G401 (cell line): ENCODE measurements at regions not wholly inside any gene's neighbourhood (a gene's known extent, or its start where the extent isn't known, plus 50 kb on each side); places are given as distances from the start of the nearest gene placed in this dataset.
A peak's percentile ranks its signal among the peaks of the same experiment; 100 is the strongest.
"Not testable (repeated sequence)": the region's sequence is repeated elsewhere in the genome, so short reads cannot be mapped to it uniquely, and the experiment has no call there.

Experiments
- DNase-seq: peaks from one replicate; pipeline ENCODE4 v3.0.0-alpha.2; 2015; ENCODE audit warnings: low spot score
- in situ Hi-C: cut with HindIII; loops from 2 replicates; pipeline ENCODE4 v1.10.0; 2016; ENCODE audit warnings: low sequenced_read_pairs, mixed read lengths

- in situ Hi-C loops, result no loop called here
- no peak for DNase-seq
Measured at GRCh38 chr9:124146031-124146561, 111.7 kb upstream of the NEK6 start.

GRCh38 chr9:124149992-124150391, 107.8 kb upstream of the NEK6 start:
- DNase-seq, result no peak
- in situ Hi-C loops, result no loop called here

GRCh38 chr9:124163760-124164255, 93.9 kb upstream of the NEK6 start:
- in situ Hi-C loops, result no loop called here
- DNase-seq, result no peak

GRCh38 chr9:124164811-124165210, 92.9 kb upstream of the NEK6 start:
- in situ Hi-C loops, result no loop called here

GRCh38 chr9:124174433-124174832, 83.3 kb upstream of the NEK6 start:
- DNase-seq, result no peak
- in situ Hi-C loops, result no loop called here

More at GRCh38 chr9:124164811-124165210, 92.9 kb upstream of the NEK6 start:
- DNase-seq, result peak; percentile 4

GRCh38 chr9:124177522-124177921, 80.2 kb upstream of the NEK6 start:
- DNase-seq, in situ Hi-C loops: not testable (repeated sequence)

GRCh38 chr9:124179196-124180071, 78.3 kb upstream of the NEK6 start:
- no peak for DNase-seq
- in situ Hi-C loops, result no loop called here

- in situ Hi-C loops, result no loop called here
- no peak for DNase-seq
Measured at GRCh38 chr9:124180557-124180956, 77.2 kb upstream of the NEK6 start.

GRCh38 chr9:124182741-124183140, 75.0 kb upstream of the NEK6 start:
- in situ Hi-C loops, result no loop called here
- no peak for DNase-seq

GRCh38 chr9:124183772-124184171, 74.0 kb upstream of the NEK6 start:
- no peak for DNase-seq
- in situ Hi-C loops, result no loop called here

- no peak for DNase-seq
- in situ Hi-C loops, result no loop called here
Measured at GRCh38 chr9:124185413-124185812, 72.3 kb upstream of the NEK6 start.

GRCh38 chr9:124187311-124187710, 70.4 kb upstream of the NEK6 start:
- in situ Hi-C loops, result no loop called here
- no peak for DNase-seq

GRCh38 chr9:124188331-124189110, 69.2 kb upstream of the NEK6 start:
- DNase-seq, result no peak
- in situ Hi-C loops, result no loop called here

GRCh38 chr9:124190761-124191160, 67.0 kb upstream of the NEK6 start:
- in situ Hi-C loops, result no loop called here
- DNase-seq, result peak; percentile 32

GRCh38 chr9:124191691-124192395, 65.9 kb upstream of the NEK6 start:
- no peak for DNase-seq
- in situ Hi-C loops, result no loop called here

- DNase-seq, result no peak
- in situ Hi-C loops, result no loop called here
Measured at GRCh38 chr9:124196814-124197176, 61.0 kb upstream of the NEK6 start.

- in situ Hi-C loops, result no loop called here
- DNase-seq, result no peak
Measured at GRCh38 chr9:124197177-124198095, 60.3 kb upstream of the NEK6 start.

- DNase-seq, result no peak
- in situ Hi-C loops, result no loop called here
Measured at GRCh38 chr9:124198331-124198730, 59.4 kb upstream of the NEK6 start.
